ENCODE measurements at regions not wholly inside any gene's neighbourhood (a gene's known extent, or its start where the extent isn't known, plus 50 kb on each side); places are given as distances from the start of the nearest gene placed in this dataset.

DNA sequence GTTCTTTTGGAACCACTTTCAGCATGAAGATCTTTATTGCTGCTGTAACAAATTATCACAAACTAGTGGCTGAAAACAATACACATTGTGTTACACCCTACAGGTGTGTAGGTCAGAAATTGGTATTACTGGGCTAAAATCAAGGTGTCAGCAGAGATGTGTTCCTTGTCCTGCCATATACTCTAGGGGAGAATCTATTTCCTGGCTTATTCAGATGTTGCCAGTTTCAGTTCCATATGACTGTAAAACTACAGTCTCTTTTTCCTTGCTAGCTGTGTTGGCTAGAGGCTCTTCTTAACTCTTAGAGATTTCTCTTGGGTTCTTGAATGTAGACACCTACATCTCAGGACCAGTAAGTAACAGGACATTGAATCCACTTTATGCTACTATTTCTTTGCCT, 215.6 kb upstream of the PPFIA2 start:
- TF ChIP-seq, protein P1, sequence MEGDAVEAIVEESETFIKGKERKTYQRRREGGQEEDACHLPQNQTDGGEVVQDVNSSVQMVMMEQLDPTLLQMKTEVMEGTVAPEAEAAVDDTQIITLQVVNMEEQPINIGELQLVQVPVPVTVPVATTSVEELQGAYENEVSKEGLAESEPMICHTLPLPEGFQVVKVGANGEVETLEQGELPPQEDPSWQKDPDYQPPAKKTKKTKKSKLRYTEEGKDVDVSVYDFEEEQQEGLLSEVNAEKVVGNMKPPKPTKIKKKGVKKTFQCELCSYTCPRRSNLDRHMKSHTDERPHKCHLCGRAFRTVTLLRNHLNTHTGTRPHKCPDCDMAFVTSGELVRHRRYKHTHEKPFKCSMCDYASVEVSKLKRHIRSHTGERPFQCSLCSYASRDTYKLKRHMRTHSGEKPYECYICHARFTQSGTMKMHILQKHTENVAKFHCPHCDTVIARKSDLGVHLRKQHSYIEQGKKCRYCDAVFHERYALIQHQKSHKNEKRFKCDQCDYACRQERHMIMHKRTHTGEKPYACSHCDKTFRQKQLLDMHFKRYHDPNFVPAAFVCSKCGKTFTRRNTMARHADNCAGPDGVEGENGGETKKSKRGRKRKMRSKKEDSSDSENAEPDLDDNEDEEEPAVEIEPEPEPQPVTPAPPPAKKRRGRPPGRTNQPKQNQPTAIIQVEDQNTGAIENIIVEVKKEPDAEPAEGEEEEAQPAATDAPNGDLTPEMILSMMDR (IDR thresholded peaks at IDR 0.05; ENCODE audit: control extremely low read depth, extremely low read depth, low read depth, missing control alignments), result no peak
- ChIA-PET POLR2A (no interaction called here), CTCF (no interaction called here)

DNA sequence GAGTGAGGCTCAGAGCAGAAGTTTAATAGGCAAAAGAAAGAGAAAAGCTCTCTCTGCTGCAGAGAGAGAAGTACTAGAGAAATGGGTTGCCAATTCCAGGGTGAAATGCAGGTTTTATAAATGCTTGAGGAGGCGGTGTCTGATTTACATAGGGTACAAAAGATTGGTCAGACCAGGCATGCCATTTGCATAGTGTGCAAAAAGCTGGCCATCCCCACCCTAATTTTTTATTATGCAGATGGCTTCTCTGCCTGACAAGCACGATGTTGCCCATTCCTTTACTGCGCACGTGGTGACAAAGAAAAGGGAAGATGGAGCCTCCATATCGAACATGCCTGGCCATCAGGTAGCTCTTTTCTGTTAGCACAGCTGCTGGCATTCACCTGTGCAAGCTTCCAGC, 209.3 kb upstream of the PPFIA2 start:
- ChIA-PET POLR2A (no interaction called here), CTCF (no interaction called here)
- TF ChIP-seq, protein P1 (IDR thresholded peaks at IDR 0.05; ENCODE audit: control extremely low read depth, extremely low read depth, low read depth, missing control alignments), result no peak
- no peak for DNase-seq (ENCODE audit: extremely low spot score)

More for the DNA sequence above, 215.6 kb upstream of the PPFIA2 start:
- DNase-seq (ENCODE audit: extremely low spot score), result no peak

DNA sequence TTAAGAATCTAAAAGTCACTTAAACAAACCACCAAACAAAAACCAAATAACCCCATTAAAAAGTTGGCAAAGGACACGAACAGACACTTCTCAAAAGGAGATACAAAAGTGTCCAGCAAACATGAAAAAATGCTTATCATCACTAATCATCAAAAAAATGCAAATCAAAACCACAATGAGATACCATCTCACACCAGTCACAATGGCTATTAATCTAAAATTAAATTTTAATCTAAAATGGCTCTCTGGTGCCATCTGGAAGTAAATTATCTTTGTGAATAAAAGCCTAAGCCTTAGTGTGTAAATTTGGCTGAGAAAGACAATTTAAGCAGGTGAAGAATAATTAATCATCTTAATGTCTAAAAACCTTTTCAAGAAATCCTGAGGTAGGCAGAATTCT, 204.5 kb upstream of the PPFIA2 start:
- ChIA-PET CTCF (no interaction called here), POLR2A (no interaction called here)

DNA sequence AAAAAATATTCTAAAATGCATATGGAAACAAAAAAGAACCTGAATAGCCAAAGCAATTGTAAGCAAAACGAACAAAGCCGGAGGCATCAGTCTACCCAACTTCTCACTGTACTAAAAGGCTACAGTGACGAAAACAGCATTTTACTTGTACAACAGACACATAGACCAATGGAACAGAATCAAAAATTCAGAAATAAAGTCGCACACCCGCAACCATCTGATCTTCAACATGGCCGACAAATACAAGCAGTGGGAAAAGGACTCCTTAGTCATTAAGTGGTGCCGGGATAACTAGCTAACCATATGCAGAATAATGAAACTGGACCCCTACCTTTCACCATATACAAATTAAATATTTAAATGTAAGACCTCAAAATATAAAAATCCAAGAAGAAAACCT, 203.9 kb upstream of the PPFIA2 start:
- DNase-seq (ENCODE audit: extremely low spot score), result no peak
- TF ChIP-seq, protein P1 (IDR thresholded peaks at IDR 0.05; ENCODE audit: control extremely low read depth, extremely low read depth, low read depth, missing control alignments), result no peak
- ChIA-PET CTCF (no interaction called here), POLR2A (no interaction called here)

More for the DNA sequence above, 204.5 kb upstream of the PPFIA2 start:
- TF ChIP-seq, protein P1 (IDR thresholded peaks at IDR 0.05; ENCODE audit: control extremely low read depth, extremely low read depth, low read depth, missing control alignments), result no peak
- DNase-seq (ENCODE audit: extremely low spot score), result no peak

DNA sequence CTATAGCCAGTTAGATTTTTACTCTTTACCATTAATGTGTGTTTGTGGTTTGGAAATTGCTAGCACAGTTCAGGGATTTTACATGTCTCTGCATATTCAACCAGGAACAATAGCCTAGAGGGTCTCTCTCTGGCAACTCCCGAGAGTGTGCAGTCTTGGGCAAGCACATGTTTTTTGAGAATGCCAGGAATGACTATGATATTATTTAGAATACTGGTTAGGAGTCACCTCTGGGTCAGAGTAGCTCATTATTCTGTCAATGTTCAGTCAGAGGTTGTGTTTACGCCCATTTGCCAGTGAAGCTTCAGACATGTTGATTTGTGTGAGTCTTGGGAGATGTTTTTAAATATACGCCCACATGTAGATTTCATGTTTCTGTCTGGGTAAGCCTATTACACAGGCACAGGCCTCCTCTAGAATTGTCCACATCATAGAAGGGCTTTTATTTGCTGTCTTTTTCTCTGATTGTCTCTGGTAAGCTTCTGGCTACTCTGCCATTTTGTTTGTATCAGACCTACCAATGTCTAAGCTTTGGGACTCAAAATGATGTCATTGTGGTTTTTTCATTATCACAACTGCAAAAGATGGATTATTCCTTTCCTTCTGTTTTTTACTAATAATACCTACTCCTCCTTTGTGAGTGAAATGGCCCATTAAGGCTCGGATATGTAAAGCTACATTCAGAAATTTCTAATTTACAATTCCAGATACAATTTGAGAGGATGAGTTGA, 203.1 kb upstream of the PPFIA2 start:
- DNase-seq (ENCODE audit: extremely low spot score), result no peak
- TF ChIP-seq, protein P1 (IDR thresholded peaks at IDR 0.05; ENCODE audit: control extremely low read depth, extremely low read depth, low read depth, missing control alignments), result no peak
- CTCF ChIA-PET, result no interaction called here
- POLR2A ChIA-PET, result no interaction called here

DNA sequence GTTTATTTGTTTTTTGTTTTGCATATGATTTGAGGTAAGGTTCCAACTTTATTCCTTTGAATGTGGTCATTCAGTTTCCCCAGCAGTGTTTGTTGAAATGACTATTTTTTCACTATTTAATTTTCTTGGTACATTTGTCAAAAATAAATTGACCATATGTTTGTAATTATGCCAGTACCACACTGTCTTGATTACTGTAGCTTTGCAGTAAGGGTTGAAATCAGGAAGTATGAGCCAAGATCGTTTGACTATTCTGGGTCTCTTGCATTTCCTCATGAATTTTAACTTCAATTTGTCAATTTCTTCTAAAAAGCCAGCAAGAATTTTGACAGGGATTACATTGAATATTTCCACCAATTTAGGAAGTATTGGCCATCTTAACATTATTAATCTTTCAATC, 199.3 kb upstream of the PPFIA2 start:
- TF ChIP-seq, protein P1 (IDR thresholded peaks at IDR 0.05; ENCODE audit: control extremely low read depth, extremely low read depth, low read depth, missing control alignments), result no peak
- ChIA-PET CTCF (no interaction called here), POLR2A (no interaction called here)
- DNase-seq (ENCODE audit: extremely low spot score), result no peak
